ENCODE measurements at regions not wholly inside any gene's neighbourhood (a gene's known extent, or its start where the extent isn't known, plus 50 kb on each side); places are given as distances from the start of the nearest gene placed in this dataset.
A peak's percentile ranks its signal among the peaks of the same experiment; 100 is the strongest.

DNA sequence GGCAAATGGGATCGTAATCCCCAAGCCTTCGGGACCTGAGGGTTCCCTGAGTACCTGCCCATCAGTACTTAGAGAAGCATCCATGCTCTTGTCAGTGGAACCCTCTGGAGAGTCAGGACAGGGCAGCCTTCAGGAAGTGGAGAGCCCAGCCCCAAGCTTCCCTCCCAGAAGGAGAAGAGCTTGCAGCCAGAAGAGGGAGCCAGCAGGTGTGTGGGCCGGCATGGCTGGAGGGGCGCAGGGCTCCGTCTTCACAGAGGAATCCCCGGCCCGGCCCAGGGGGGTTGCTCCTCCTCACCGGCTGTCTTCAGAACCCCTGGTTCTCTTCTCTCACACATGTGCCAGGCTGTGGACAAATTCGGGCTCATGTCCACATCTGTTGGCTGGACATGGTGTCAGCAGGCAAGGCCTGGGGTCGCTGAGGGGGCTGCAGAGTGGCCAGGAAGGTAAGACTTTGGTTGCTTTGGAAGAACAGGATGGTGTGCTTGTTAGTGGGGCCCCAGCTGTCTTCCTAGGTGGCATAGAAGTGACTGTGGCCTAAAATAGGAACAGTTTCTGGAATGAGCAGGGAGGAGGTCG lies 58.9 kb upstream of the RXRA start:
- intact Hi-C loops (cut with micrococcal nuclease), result no loop called here
- peak; percentile 45 for ATAC-seq
- DNase-seq, result no peak

DNA sequence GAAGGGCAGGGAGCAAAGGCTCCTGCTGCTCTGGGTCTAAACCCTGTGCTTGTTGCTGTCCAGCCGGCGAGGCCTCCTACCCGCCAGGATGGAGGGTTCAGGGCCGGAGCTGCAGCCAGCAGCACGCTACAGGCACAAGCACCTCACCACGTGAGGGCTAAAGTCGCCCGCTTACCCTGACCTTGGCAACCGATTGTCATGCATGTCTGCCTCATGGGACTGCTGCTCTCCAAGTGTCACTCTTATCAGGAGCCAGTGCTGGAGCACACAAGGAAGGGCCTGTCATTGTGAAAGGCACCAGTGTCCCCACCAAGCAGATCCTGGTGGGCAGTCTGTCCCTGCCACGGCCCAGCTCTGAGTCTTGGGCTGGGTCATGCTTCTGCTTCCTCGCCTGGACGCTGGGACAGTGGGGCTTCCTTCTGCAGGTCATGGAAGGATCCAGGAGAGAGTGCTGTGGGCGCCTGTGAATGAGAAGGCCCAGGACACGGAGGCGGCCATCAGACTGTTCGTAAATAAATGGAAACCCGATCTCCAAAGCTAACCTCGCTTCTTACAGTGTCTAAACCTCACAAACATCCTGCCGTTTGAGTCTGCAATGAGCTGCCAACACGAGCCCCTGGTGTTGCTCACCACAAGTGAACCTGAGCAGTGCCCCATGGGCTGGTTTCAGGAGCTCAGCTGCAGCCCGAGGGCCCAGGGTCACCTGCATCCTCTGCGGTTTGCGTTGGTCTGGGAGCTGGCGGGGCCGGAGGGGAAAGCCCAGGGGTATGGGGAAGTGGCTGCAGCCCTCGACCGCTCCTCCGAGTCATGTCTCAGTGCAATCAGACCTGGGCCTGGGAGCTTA lies 58.2 kb upstream of the RXRA start:
- ATAC-seq (peak; percentile 91), DNase-seq (peak; percentile 64)
- intact Hi-C loops (cut with micrococcal nuclease), result no loop called here

DNA sequence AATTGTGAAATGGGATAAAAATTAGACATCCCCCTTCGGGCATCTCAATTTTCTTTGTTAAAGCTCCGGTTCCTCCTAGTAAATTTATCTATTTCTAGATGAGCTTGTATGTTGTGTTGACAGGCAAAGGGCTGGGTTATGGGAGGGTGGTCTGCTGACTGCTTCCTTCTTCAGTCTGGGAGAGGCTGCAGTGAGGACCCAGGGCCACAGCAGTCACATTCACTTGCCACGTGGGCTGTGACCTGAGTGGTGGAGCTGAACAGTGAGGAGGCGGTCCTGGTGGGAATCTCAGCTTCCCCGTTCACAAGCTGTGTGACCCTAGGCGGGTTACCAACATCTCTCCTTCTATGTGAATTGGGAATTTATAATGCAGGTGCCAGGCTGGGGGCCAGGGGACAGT lies 57.5 kb upstream of the RXRA start:
- intact Hi-C loops (cut with micrococcal nuclease), result no loop called here
- ATAC-seq, result no peak
- DNase-seq, result no peak

DNA sequence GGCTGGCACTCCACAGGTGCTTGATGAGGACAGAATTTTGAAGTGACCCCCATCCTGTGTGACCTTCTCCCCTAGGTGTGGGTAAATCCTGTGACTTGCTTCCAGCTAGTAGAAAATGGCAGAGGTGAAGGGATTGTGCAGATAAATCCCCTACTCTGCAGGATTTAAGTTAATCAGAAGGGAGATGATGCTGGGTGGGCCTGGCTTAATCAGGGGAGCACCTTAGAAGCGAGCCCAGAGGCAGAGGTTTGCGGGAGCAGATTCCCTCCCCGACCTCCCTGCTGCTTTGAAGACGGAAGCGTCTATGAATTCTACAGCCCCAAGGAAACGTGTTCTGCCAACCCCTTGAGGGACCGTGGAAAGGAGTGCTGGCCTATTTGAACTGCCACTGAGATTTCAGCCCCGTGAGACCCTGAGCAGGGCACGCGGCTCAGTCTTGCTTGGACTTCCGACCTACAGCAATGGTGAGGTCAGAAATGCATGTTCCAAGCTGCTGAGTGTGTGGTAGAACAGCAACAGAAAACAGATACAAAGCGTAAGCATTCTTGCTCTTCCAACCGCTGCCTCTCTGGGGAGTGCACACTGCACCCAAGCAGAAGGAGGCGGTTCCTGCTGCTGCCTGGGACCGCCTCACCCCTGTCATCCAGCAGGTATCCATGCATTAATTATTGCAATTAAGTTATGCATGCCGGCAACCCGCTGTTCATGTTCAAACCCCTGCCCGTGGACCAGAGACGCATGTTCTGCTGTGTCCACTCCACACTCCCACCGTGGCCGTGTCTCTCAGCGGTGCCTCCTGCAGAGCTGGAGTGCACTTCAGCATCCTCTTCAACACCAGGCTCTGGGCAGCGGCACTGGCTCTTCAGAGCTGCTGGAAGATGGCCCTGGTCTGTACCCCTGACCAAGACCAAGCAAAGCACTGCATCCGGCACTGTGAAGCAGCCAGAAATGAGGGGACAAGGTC lies 54.6 kb upstream of the RXRA start:
- DNase-seq (no peak), ATAC-seq (no peak)
- intact Hi-C loops (cut with micrococcal nuclease), result no loop called here

DNA sequence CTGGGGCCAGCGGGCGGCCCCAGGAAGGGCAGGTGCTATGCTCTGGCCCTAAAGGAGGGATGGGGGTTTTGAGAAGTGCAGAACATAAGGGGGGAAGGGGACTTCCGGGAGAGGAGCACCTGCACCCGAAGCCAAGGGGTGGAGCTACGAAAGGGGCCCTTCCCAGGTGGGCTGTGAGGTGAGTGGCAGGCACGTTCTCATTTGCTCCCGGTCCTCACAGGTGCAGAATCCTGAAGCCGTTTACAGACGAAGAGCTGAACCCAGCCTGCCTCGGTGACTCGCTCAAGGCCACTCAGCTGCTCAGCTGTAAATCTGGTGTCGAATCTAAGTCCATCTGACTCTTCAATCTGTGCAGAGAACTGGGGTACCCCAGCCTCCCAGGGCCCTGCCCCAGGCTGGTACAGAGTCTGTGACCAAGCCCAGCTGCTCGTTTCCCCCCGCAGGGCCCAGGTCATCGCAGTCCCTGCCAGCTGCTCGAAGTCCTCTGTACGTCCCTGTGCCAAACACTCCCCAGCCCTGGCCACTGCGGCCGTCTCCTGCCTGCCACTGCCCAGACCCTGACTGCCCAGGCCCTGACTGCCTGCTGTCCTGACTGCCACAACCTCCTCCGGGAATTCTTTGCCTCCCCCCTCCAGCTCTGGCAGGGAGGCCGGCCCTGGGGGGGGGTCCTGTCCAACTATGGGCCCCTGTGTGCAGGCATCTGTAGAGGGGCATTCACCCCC lies 53.8 kb upstream of the RXRA start:
- DNase-seq (no peak), ATAC-seq (no peak)

DNA sequence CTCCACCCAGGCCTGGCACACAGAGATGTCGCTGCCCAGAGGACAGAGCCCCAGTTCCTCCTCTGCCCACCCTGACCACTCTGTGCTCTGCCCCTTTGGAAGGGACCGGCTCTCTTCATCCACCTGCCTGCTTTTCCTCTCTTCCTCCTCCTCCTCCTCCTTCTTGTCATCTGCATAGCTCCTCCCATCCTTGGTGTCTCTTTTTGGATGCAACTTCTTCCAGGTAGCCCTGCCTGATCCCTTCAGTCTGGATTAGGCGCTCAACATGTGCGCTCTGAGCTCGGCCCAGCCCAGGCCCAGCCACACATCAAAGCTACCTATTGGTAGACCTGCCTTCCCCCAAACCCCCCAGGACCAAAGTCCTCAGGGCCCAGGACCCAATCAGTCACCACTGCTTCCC lies 52.6 kb upstream of the RXRA start:
- DNase-seq, result no peak
- intact Hi-C loops (cut with micrococcal nuclease), result no loop called here
- no peak for ATAC-seq

More for the DNA sequence above, 53.8 kb upstream of the RXRA start:
- intact Hi-C loops (cut with micrococcal nuclease), result no loop called here

DNA sequence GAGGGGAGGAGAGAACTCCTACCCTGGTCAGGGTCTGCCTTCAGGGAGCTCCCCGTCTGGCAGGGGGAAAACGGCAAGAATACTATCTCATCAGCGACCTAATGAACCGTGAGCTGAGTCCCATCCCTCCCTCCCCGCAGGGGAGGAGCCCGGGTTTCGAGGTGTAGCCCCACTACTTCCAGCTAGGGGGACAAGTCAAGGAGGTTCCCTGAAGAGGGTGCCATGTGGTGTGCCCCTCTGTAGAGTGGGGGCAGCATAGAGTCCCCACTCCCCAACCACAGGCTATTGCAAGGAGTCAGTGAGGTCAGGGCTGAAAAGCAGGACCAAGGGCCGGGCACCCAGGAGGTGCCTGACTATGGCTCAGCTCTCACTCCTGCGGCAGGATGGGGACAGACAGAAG lies 50.9 kb upstream of the RXRA start:
- intact Hi-C loops (cut with micrococcal nuclease), result no loop called here
- ATAC-seq, result no peak
- DNase-seq, result no peak

DNA sequence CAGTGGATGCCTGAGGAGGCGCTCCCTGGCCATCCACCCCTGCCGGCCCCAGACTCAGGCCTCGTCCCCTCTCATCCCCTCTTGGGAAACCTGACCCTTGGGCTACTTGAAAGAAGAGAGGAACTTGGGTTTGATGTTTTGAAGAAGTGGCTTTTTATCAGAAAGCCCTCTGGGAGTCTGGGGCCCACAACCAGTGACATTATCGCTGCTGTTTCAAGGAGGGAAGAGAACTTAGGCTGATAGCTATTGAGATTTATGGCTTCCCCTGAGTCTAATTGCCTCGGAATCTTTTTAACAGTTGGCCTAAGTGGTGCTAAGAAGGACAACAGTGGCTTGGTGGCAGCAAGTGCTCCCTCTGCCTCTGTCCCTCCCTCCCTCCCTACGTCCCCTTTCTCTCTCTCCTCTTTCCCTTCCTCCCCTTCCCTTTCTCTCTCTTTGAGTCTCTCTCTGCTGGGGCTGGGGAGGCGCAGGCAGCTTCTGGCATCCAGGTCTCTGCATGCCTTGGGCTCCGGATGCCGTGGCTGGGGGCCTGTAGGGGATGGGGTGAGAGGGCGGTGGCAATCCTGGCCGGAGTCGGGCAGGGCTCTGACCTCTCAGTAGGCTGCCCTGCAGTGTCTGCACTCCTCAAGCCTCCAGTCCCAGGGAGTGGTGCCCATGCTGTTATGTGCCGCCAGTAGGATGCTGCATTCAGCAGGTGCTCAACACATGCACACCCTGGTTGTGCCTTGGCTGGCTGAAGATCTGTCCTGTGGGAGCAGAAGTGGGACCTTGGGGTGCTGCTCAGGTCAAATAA lies 49.6 kb upstream of the RXRA start:
- ATAC-seq (no peak), DNase-seq (no peak)
- intact Hi-C loops (cut with micrococcal nuclease), result no loop called here

Measured in left ventricle myocardium superior (tissue), 1 donor.